Activated CD8-positive, alpha-beta memory T cell treated with anti-CD3 and anti-CD28 coated beads for 1 hour (primary cell): ENCODE measurements at regions not wholly inside any gene's neighbourhood (a gene's known extent, or its start where the extent isn't known, plus 50 kb on each side); places are given as distances from the start of the nearest gene placed in this dataset.

ENCODE experiments used
- DNase-seq, 2 donors: peaks; one replicate each; pipeline ENCODE4 v3.0.0-alpha.2; 2020; ENCODE audit warnings: low read depth in 1 of 2; ENCODE audit errors: extremely low read depth in 1 of 2

DNA sequence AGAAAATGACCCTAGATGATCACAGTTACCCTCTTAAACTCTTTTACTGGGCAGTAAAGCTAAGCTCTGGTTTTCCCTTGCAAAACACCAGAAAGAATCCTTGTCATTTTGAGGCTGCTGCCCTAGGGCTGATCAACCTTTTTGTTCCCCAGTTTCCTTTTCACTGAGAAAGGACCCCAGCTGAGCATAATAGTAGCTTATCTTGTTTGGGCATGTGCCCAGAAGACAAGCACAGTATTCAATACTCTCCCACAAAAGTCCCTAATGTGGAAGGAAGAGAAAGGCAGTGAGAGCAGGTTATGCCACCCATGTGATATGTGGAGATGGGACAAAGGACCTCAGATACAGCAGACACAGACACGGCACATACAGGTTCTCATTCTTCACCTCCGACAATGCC is 332.6 kb upstream of the TMPO start:
- DNase-seq = no peak

DNA sequence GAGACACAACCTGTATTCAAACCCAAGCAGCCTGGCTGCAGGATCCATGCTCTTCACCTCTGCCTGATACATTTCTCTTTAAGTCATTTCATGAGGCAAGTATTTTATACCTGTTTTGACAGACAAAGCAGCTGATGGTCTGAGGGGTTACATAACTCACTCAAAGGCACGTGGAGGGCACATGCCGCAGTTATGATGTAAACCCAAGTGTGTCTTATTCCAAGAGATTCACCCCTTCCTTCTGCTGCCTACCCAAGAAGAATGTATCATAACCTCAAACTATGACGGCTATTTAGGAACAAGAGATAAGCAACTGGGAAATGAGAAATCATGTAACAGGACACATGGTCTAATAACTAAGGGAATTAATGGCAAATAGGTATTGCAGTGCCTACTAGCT is 329.8 kb upstream of the TMPO start:
- DNase-seq = no peak

DNA sequence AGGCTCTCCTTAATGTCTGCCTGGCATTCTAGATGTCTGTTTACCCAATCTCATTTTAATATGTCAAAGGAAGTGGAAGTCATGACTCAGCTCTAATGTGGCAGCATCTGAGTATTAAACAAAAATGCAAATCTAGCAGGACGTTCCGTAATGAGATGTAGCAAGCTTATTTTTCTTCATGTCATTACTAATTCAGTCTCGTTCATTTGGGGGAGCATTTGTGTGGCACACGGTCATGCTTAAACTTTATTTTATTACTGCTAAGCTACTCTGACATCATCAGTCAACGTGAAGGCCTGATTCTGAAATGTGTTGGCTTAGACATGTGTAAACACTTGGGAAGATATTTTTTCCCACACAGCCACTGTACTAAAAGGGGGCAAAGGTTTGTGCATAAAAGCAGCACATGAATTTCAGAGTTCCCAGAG is 326.7 kb upstream of the TMPO start:
- DNase-seq = no peak

- no peak for DNase-seq
Measured at GRCh38 chr12:98194591-98194990, 320.8 kb upstream of the TMPO start.

DNA sequence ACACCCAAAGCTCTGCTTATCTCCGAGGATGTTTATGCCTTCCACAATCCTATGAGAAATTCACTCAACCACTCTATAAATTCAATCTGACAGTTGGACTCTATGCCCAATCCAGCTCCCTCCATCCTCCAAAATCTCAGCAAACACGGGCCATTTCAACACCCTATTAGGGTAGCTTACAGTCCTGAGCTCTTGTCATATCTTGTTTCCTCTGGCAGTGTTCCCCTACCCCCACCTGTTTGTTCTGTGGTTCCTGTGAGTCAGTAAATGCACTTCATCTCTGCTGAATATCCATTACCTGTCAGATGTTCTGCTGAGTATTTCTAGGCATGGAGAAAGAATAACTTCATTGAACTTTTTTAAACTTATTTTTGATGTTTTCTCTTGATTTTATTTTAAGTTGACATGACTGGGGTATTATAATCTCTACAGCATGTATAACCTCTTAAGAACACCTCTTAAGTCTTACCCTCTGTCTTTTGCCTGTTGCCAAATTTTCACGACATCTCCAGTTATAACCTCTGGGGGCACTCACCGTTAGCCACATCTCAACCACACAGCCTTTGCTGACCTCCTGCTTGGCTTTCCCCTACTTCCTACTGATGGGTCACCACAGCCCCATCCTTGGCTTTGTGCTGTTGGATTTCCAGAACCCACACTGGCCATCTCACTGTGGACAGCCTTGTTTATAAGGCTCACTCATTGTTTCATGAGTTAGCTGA is 317.0 kb upstream of the TMPO start:
- DNase-seq = no peak

- no peak for DNase-seq
Measured at GRCh38 chr12:98208816-98209215, 306.6 kb upstream of the TMPO start.

- DNase-seq = no peak
Measured at GRCh38 chr12:98211909-98212695, 303.3 kb upstream of the TMPO start.

- DNase-seq = no peak
Measured at GRCh38 chr12:98213556-98213955, 301.8 kb upstream of the TMPO start.

GRCh38 chr12:98217257-98217656 is 298.1 kb upstream of the TMPO start:
- DNase-seq = no peak

GRCh38 chr12:98220636-98221035 is 294.8 kb upstream of the TMPO start:
- no peak for DNase-seq

DNA sequence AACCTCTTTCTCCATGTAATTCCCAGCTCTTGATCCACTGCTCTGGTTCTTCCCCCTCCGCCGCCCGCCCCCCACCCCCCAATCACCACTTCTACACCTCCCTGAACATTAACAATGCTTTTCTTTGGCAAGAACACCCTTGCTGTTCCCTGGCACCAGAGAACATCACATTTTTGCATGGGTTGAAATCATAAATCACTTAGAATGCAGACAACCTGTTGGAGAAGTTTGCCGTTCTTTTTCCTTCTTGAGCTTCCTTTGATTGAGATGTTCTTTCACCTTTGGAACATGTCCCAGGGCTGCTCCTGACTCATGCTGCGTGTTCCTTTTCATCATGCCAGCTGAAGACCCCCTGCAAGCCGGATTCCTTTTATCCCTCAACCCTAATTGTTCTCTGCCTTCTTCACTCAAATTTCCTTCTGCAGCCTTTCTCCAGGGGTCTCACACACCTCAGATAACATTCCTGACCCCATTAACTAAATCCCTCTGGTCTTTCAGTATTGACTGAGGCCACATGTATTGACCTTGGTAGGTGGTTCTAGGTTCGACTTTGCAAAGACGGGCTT is 294.1 kb upstream of the TMPO start:
- no peak for DNase-seq

DNA sequence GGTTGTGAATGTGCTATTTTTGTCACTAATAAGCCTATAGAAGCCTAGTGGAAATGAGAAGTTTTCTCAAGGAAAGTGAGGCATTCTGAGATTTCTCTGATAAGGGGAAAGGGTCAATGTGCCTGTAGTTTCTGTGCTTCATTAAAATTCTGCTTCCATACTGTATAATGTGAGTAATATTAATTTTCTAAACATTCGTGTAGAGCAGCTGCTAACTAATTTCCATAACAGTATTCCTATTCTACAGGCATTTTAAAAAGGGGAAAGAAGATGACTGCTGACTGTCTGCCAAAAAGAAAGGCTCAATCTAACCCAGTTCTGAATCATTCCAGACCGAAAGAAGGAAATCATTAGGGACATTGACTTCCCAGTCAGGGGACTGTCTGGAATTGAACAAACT is 293.3 kb upstream of the TMPO start:
- no peak for DNase-seq

DNA sequence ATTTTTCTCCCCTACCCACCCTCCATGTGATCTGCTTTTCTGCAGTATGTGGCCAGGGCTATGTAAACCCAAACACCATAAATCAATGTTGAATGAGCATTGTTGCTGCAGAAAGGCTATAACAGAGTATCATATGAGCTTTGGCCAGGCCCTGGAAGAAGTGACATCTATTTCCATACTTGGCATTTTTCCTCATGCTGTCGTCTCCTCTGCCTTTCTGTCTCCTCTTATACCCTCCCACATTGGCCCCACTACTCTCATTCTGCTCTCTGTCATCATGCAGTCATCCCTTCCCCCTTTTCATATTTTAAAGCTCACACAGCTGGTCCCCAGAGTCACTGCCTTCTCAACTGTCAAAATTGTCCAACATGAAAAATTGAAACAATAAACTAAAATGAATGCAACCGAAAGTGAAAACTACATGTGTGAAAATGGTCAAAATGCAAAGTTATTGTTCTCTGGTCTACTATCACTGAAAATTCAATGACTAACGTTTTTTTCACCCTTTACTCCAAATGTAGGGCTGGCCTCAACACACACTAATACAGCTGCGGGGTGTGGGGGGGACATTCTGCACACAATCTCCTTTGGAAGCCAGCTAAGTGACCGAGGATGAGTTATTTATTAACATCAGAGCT is 290.7 kb upstream of the TMPO start:
- DNase-seq = no peak

GRCh38 chr12:98227162-98227561 is 288.2 kb upstream of the TMPO start:
- no peak for DNase-seq

- DNase-seq = no peak
Measured at GRCh38 chr12:98228683-98229539, 286.5 kb upstream of the TMPO start.

DNA sequence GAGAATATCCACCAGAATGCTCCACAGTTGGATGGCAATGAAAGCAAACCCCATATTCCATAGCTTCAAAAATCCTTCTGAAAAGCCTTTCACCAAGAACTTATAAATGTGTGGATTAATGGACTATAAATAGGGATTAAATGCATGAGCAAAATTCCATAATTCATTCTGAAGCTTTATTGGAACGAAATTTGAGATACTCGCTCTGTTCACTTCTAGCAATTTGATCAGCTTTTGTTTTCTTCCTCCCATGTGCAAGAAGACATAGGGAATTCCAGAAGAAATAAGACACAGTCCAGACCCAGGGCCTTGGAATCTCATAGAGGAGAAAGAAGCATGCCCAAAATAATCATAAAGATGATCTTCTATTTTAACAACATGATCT is 285.9 kb upstream of the TMPO start:
- no peak for DNase-seq

- DNase-seq = no peak
Measured at GRCh38 chr12:98232753-98233390, 282.5 kb upstream of the TMPO start.

DNA sequence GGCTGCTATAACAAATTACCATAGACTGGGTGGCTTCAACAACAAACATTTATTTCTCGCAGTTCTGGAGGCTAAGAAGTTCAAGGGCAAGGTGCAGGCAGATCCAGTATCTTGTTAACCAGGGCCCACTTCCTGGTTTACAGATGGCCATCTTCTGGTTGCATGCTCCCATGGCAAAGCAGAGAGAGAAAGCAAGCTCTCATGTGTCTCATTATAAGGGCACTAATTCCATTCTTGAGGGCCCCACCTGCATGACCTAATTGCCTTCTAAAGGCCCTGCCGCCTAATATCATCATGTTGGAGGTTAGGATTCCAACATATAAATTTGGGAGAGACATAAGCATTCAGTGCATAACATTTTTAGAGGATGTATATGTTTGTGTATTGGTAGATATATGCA is 280.1 kb upstream of the TMPO start:
- no peak for DNase-seq

GRCh38 chr12:98238515-98239130 is 276.8 kb upstream of the TMPO start:
- no peak for DNase-seq

DNA sequence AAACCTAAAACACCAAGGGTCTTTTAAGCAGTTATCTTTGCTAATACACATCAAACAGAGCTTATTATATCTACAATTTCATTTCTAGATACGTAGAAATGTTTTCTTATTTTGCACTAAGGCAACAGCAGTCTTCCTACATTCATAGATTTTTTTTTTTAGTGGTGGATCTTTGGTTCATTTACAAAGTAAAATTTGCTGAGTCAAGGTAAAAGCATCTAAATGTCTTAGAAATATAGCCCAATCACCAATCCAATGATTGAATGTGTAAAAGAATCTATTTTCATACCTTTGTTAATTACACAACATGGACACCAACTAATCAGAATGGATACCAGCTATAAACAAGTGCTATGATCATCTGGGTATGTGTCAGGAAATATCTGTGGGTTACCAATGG is 272.2 kb upstream of the TMPO start:
- no peak for DNase-seq
